Fibroblast of mammary gland (primary cell): ENCODE measurements at regions not wholly inside any gene's neighbourhood (a gene's known extent, or its start where the extent isn't known, plus 50 kb on each side); places are given as distances from the start of the nearest gene placed in this dataset.

Source experiments
- DNase-seq: peaks from one replicate; pipeline ENCODE4 v3.0.0-alpha.2; 2010; ENCODE audit warnings: low read depth
- H3K4me3 ChIP-seq: 2 replicates; pipeline ENCODE4 v1.5.1; 2011; ENCODE audit warnings: low read depth, mild to moderate bottlenecking, low read length, moderate library complexity; ENCODE audit not compliant: control insufficient read depth
- CTCF ChIP-seq: conservative IDR thresholded peaks from 2 replicates; pipeline ENCODE4 v1.5.1; 2011; ENCODE audit warnings: low read depth, low read length, inconsistent platforms; ENCODE audit not compliant: control insufficient read depth, insufficient read depth

- TF ChIP-seq CTCF: no peak
- DNase-seq: no peak
- no peak overlapping the region for H3K4me3 ChIP-seq
Measured at GRCh38 chr3:56918111-56918568, 116.4 kb upstream of the ARHGEF3 start.

- DNase-seq: no peak
- TF ChIP-seq CTCF: no peak
- no peak overlapping the region for H3K4me3 ChIP-seq
Measured at GRCh38 chr3:56917361-56918110, 115.8 kb upstream of the ARHGEF3 start.

GRCh38 chr3:56916716-56917360 is 115.1 kb upstream of the ARHGEF3 start:
- no peak for DNase-seq
- no peak for TF ChIP-seq CTCF
- H3K4me3 ChIP-seq: no peak overlapping the region

- no peak for TF ChIP-seq CTCF
- no peak overlapping the region for H3K4me3 ChIP-seq
- DNase-seq: no peak
Measured at GRCh38 chr3:56915966-56916586, 114.3 kb upstream of the ARHGEF3 start.

GRCh38 chr3:56914646-56915045 is 112.9 kb upstream of the ARHGEF3 start:
- no peak overlapping the region for H3K4me3 ChIP-seq
- no peak for TF ChIP-seq CTCF

GRCh38 chr3:56911363-56911762 is 109.6 kb upstream of the ARHGEF3 start:
- no peak overlapping the region for H3K4me3 ChIP-seq
- DNase-seq: no peak
- no peak for TF ChIP-seq CTCF

More at GRCh38 chr3:56914646-56915045, 112.9 kb upstream of the ARHGEF3 start:
- DNase-seq: no peak
